ENCODE measurements at regions not wholly inside any gene's neighbourhood (a gene's known extent, or its start where the extent isn't known, plus 50 kb on each side); places are given as distances from the start of the nearest gene placed in this dataset.

GRCh38 chr5:167243463-167243862 lies 1048.0 kb upstream of the WWC1 start:
- DNase-seq = no peak

DNA sequence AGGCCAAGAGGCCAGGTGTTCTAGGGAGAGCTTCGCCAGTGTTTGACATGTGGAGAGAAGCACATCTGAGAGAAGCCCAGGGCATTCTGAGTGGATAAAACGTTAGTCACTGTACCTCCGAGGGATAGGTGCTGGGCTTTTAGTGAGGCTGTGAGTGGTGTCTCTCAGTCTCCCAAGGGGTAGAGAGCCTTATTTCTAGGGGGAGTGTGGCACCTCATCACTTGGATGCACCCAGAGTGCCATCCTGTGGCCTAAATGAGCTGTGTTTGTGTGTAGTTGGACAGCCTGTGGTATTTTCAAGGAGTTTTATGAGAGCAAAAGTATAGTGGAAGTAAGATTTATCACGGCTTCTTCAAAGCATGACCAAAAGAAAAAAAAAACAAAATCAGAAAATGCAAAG lies 1046.9 kb upstream of the WWC1 start:
- peak; percentile 48 for DNase-seq

GRCh38 chr5:167245868-167246267 lies 1045.6 kb upstream of the WWC1 start:
- no peak for DNase-seq

DNA sequence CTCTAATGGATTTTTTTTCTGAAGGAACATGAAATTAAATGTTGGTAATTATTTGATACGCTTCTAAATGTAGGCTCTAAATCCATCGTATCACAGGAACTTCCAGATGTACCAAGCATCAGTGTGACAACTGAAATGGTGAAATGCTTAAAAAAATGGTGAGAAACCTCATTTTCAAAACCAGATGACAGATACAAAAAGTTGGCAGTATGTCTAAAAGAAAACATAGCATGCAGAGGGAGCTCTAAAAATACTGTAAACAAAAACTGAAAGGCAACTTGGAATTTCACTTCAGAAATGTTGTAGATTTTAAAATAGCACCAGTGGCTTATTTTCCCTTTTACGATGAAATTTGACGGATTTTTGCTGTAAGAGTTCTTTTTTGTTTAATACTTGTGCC lies 1043.6 kb upstream of the WWC1 start:
- no peak for DNase-seq

- no peak for DNase-seq
Observed at GRCh38 chr5:167248257-167248656, 1043.2 kb upstream of the WWC1 start.

GRCh38 chr5:167250996-167251395 lies 1040.4 kb upstream of the WWC1 start:
- DNase-seq = no peak

DNA sequence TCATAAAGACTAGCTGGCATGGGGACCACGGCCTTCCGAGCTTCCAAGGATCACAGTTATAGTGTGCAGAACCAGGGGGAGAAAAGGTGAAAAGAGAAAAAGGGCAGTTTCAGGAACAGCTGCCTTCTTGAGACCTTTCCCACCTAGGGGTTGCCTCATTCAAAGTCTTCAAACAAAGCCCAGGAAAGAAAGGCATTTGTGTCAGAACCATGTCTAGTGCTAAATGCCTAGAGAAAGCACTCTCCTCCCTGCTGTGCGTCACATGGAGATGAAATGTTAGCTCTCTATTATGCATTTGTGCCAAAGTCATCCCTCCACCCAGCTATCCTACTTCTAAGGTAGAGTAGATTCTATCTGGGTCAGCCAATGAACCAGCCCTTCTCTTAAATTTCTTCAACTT lies 1037.3 kb upstream of the WWC1 start:
- no peak for DNase-seq

GRCh38 chr5:167255926-167256325 lies 1035.5 kb upstream of the WWC1 start:
- DNase-seq = no peak

- no peak for DNase-seq
Observed at GRCh38 chr5:167259806-167260205, 1031.6 kb upstream of the WWC1 start.

DNA sequence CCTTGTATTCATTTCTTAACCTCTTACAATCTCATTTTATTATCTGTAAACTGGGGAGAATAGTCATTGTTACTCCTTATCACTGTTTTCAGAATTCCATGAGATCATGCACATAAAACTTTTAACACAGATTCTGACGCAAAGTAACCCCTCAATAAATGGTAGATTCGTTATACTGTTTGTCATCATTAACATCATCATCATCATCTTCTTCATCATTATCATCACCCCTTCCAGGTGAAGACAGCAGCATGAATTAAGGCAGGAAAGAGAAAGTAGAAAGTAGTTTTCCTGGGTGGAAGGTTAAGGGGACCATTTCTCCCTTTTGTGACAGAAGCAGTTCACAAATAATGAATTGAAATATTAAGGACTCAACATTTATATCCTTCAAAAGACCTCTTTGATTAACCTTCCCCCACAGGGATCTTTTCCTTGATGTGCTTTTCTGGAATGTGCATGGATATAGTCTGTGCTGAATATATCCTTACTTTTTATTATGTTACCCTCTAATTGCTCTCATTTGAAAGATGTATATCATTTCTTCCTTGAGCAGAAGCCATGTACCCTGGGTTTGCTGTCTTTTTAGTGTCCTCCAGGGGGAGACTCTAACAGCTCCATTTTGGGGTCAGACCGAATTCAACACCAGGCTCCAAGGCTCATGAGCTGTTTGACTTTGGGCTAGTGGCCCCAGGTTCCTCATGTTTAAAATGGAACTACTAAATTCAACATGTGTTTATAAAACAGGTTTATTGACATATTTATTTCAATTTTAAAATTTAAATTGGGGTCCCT lies 1029.9 kb upstream of the WWC1 start:
- DNase-seq = no peak

- no peak for DNase-seq
Observed at GRCh38 chr5:167263185-167263584, 1028.3 kb upstream of the WWC1 start.

- DNase-seq = no peak
Observed at GRCh38 chr5:167264348-167264747, 1027.1 kb upstream of the WWC1 start.

- no peak for DNase-seq
Observed at GRCh38 chr5:167268337-167268736, 1023.1 kb upstream of the WWC1 start.

DNA sequence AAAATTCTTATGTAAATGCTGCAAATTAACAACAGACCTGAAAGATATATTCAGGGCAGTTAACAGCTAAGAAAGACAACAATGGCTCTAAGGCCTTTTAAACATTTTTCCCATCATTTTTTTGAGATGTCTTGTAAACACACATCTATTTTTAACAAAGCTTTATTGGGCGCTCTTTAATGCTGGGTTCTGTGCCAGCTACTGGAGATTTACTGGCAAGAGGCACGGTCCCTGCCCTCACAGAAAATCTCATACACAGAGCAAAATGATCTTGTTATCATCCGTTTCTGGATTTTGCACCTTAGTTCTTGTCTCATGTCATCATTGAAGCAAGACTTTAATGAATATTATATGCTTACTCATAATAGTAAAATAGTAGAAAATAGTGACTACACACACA lies 1022.3 kb upstream of the WWC1 start:
- DNase-seq = no peak

GRCh38 chr5:167271081-167271480 lies 1020.4 kb upstream of the WWC1 start:
- DNase-seq = no peak

DNA sequence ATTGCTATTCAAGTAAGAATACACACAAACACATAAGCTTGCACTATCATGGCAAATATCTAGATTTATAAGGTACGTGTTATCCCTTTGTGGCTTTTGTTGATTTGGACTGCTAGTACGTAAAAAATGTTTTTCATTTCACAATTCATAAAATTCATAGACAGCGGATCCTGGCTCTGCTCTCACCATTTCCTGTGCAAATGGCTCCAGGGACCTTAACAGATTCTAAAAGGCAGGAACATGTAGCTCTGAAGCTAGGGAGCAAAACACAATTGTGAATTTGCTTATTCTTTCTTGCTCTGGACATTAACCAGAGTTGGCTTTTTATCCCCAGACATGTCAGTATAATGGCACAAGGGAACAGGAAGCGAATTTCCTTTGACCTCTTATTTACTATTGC lies 1019.9 kb upstream of the WWC1 start:
- DNase-seq = no peak

GRCh38 chr5:167280111-167280510 lies 1011.3 kb upstream of the WWC1 start:
- no peak for DNase-seq

DNA sequence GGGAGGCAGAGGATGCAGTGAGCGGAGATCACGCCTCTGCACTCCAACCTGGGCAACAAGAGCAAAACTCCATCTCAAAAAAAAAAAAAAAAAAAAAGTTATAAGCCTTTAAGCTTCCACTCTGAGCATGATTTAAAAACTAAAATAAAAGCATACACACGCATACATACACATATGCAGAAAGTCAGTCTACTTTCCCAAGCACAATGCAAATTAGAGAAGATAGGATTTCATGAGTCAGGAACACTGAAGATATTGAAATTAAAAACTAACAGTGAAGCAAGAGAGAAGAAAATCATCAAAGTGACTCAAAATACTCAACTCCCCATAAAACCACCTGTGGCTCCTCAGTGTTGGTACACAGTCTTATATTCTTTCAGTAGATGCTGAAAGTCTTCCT lies 1009.5 kb upstream of the WWC1 start:
- DNase-seq = no peak

DNA sequence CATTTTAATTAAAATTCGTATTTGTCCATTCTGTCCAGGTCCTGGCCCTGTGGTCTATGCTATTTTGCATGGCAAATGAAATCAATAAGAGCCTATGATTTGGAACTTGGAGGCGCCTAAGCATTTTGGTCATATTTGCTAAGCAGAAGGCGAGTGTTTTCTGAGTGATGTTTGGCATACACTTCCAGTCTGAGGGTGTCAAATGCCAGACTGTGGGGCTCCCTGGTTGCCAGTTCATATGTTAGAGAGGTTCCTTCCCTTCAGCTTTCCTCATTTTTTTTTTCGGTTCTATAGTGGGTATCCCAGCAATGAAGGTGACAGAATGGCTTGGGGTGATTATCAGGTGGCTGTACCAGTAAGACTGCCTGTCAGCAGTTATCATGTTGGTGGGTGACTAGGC lies 1007.8 kb upstream of the WWC1 start:
- no peak for DNase-seq

DNA sequence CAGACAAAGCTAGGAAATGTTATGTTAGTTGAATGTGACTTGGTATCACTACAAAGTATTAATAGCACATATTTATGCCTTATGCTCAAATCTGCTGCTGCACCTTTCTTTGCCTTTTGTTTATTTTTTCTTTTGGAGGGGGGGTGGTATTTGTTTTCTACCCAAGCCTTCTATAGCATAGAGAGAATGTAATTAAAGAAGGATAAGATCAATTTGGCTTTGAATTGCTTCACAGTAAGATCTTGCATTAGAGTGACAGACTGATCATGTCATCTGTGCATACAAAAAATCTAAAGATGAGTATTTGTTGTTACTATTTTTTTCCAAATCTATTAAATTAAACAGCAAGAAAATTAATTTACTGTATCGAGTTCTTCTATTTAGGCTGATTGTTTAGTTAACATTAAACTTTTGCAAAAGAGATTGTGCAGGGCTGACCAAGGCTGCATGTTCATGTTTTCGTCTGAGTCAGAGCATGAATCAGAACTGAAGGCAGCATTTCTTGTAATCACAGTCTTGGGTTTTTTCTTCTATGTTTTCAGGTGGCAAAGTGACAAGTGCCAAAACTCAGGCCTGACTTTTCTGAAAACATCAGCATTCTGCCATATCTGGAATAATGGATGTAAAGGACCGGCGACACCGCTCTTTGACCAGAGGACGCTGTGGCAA lies 1007.1 kb upstream of the WWC1 start:
- DNase-seq = no peak

DNA sequence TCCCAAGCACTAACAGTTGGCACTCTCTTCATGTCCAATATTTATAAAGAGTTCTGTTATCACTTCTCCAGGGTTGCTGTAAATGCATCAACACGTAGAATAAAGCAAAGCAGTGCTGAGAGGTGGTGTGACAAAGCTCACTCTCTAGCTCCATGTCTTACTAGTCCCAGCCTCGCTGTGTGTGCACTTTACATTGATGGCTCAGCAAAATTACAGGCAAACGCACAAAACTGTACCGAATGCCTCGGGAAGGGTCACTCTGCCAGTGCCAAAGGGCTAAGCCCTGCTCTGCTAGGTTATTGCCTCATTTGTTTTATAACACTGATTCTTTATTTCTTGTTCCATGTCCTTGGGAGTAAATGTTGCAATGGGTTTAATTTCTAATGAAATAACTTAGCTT lies 1005.9 kb upstream of the WWC1 start:
- no peak for DNase-seq

- DNase-seq = no peak
Observed at GRCh38 chr5:167286891-167287290, 1004.6 kb upstream of the WWC1 start.

GRCh38 chr5:167290478-167290877 lies 1001.0 kb upstream of the WWC1 start:
- no peak for DNase-seq

- DNase-seq = no peak
Observed at GRCh38 chr5:167294882-167295680, 996.4 kb upstream of the WWC1 start.
